Keratinocyte (primary cell): ENCODE measurements at regions not wholly inside any gene's neighbourhood (a gene's known extent, or its start where the extent isn't known, plus 50 kb on each side); places are given as distances from the start of the nearest gene placed in this dataset.

Source experiments
- EZH2 ChIP-seq: IDR thresholded peaks from one replicate; pipeline ENCODE4 v1.6.1; 2012; ENCODE audit warnings: inconsistent platforms, mild to moderate bottlenecking, low read length, moderate library complexity
- TF ChIP-seq, protein P1 (sequence below), 3 experiments: IDR thresholded peaks in 1 of 3; conservative IDR thresholded peaks in 1 of 3; optimal IDR thresholded peaks in 1 of 3; 2 replicates in 2 of 3; 3 replicates in 1 of 3; pipeline versions ENCODE3 to v1.5.1; 2011; ENCODE audit warnings: low read length in 3 of 3, mild to moderate bottlenecking in 3 of 3, moderate library complexity in 2 of 3, control low read depth in 1 of 3, inconsistent platforms in 1 of 3; ENCODE audit not compliant: insufficient read depth in 2 of 3; ENCODE audit errors: extremely low read depth in 1 of 3

DNA sequence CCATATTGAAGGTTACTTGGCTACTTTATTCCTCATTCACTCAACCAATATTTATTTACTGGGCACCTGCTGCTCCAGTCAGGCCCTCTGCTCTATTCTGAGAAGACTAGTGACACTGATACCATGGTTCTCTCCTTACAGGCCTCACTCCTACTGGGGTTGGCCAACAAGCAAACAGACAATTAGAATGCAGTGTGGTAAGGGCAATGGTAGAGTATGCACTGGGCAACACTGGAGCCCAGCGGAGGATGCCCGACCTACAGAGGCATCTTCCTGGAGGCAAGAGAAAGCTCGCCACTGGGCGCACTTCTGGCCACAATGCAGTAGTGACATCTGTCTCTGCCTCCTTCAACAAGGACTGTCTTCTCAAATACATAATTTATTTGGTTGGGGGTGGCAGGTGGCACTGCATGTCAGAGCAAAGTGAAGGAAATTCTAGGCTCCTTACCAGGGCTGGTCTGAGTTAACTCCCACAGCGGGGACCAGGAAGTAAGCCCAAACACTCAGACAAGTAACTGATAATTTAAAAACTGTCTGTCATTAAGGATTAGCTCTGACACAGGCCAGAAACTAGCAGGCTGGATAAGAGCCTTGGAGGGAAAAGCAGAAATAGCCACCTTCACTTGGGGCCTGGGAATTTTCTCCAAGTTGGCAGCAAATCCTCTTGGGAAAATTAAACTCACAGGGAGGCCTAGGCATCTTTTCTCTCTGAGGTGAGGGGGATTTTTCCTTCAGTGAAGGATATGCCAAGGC is 150.7 kb upstream of the EOLA2 start:
- TF ChIP-seq, protein P1, sequence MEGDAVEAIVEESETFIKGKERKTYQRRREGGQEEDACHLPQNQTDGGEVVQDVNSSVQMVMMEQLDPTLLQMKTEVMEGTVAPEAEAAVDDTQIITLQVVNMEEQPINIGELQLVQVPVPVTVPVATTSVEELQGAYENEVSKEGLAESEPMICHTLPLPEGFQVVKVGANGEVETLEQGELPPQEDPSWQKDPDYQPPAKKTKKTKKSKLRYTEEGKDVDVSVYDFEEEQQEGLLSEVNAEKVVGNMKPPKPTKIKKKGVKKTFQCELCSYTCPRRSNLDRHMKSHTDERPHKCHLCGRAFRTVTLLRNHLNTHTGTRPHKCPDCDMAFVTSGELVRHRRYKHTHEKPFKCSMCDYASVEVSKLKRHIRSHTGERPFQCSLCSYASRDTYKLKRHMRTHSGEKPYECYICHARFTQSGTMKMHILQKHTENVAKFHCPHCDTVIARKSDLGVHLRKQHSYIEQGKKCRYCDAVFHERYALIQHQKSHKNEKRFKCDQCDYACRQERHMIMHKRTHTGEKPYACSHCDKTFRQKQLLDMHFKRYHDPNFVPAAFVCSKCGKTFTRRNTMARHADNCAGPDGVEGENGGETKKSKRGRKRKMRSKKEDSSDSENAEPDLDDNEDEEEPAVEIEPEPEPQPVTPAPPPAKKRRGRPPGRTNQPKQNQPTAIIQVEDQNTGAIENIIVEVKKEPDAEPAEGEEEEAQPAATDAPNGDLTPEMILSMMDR (optimal IDR thresholded peaks at IDR 0.05 in 1 of 3, IDR thresholded peaks at IDR 0.05 in 1 of 3, conservative IDR thresholded peaks at IDR 0.05 in 1 of 3; ENCODE audit: extremely low read depth in 1 of 3, insufficient read depth in 2 of 3, low read length in 3 of 3) = no peak
- TF ChIP-seq EZH2 = no peak
